Mammary epithelial cell (primary cell): ENCODE measurements at regions not wholly inside any gene's neighbourhood (a gene's known extent, or its start where the extent isn't known, plus 50 kb on each side); places are given as distances from the start of the nearest gene placed in this dataset.

Experiments
- EZH2 ChIP-seq: IDR thresholded peaks from 2 replicates; pipeline ENCODE4 v1.6.1; 2012; ENCODE audit warnings: low read length, inconsistent platforms, borderline replicate concordance
- TF ChIP-seq, protein P1 (sequence below), 2 donors: IDR thresholded peaks in 1 of 2; conservative IDR thresholded peaks in 1 of 2; 2 replicates each; pipeline ENCODE4 v1.5.1; 2011 to 2012; ENCODE audit warnings: inconsistent platforms in 2 of 2, low read length in 2 of 2, mild to moderate bottlenecking in 2 of 2, control low read depth in 1 of 2, low read depth in 1 of 2; ENCODE audit not compliant: insufficient read depth in 1 of 2; ENCODE audit errors: extremely low read depth in 1 of 2

- TF ChIP-seq, protein P1, sequence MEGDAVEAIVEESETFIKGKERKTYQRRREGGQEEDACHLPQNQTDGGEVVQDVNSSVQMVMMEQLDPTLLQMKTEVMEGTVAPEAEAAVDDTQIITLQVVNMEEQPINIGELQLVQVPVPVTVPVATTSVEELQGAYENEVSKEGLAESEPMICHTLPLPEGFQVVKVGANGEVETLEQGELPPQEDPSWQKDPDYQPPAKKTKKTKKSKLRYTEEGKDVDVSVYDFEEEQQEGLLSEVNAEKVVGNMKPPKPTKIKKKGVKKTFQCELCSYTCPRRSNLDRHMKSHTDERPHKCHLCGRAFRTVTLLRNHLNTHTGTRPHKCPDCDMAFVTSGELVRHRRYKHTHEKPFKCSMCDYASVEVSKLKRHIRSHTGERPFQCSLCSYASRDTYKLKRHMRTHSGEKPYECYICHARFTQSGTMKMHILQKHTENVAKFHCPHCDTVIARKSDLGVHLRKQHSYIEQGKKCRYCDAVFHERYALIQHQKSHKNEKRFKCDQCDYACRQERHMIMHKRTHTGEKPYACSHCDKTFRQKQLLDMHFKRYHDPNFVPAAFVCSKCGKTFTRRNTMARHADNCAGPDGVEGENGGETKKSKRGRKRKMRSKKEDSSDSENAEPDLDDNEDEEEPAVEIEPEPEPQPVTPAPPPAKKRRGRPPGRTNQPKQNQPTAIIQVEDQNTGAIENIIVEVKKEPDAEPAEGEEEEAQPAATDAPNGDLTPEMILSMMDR (conservative IDR thresholded peaks at IDR 0.05 in 1 of 2, IDR thresholded peaks at IDR 0.05 in 1 of 2; ENCODE audit: extremely low read depth in 1 of 2, insufficient read depth in 1 of 2, low read depth in 1 of 2, low read length in 2 of 2): no peak
- TF ChIP-seq EZH2: no peak
These were observed 1106.3 kb downstream of the BRD1 start for GRCh38 chr22:48721395-48721669.
